Astrocyte (in vitro differentiated cells and primary cell): ENCODE measurements at regions not wholly inside any gene's neighbourhood (a gene's known extent, or its start where the extent isn't known, plus 50 kb on each side); places are given as distances from the start of the nearest gene placed in this dataset.

Source experiments
- DNase-seq: peaks from one replicate; pipeline ENCODE4 v3.0.0-alpha.2; 2010; ENCODE audit warnings: low read depth
- FAIRE-seq: peaks from 2 replicates; lab custom pipeline; 2011; peaks lifted over from hg19 to GRCh38; lab: Jason Lieb, UNC
- H2AFZ ChIP-seq: 2 replicates; pipeline ENCODE4 v1.6.0; 2012; ENCODE audit warnings: low read depth, low read length, inconsistent platforms
- H3K27ac ChIP-seq: 2 replicates; pipeline ENCODE4 v1.5.1; 2011; ENCODE audit warnings: low read depth, low read length, inconsistent platforms
- H3K27me3 ChIP-seq: 2 replicates; pipeline ENCODE4 v1.6.0; 2011; ENCODE audit warnings: low read length, inconsistent platforms; ENCODE audit not compliant: insufficient read depth
- H3K36me3 ChIP-seq: 2 replicates; pipeline ENCODE4 v1.5.1; 2011; ENCODE audit warnings: low read length, inconsistent platforms; ENCODE audit not compliant: insufficient read depth
- H3K4me1 ChIP-seq: 2 replicates; pipeline ENCODE4 v1.5.1; 2011; ENCODE audit warnings: low read length, inconsistent platforms; ENCODE audit not compliant: insufficient read depth
- H3K4me2 ChIP-seq: 2 replicates; pipeline ENCODE4 v1.6.0; 2012; ENCODE audit warnings: low read length, inconsistent platforms
- H3K4me3 ChIP-seq: 2 replicates; pipeline ENCODE4 v1.5.1; 2011; ENCODE audit warnings: low read depth, mild to moderate bottlenecking, low read length, inconsistent platforms; ENCODE audit not compliant: insufficient read depth
- H3K79me2 ChIP-seq: 2 replicates; pipeline ENCODE4 v1.6.0; 2012; ENCODE audit warnings: mild to moderate bottlenecking, low read length, inconsistent platforms; ENCODE audit not compliant: insufficient read depth
- H3K9ac ChIP-seq: 2 replicates; pipeline ENCODE4 v1.6.0; 2012; ENCODE audit warnings: mild to moderate bottlenecking, low read length, inconsistent platforms
- H3K9me3 ChIP-seq: 2 replicates; pipeline ENCODE4 v1.5.1; 2012; ENCODE audit warnings: low read depth, mild to moderate bottlenecking, low read length, inconsistent platforms; ENCODE audit not compliant: insufficient read depth
- H4K20me1 ChIP-seq: 2 replicates; pipeline ENCODE4 v1.6.0; 2012; ENCODE audit warnings: low read length, inconsistent platforms; ENCODE audit not compliant: insufficient read depth
- H3K27ac Mint-ChIP-seq: one replicate; pipeline ENCODE4 v1.8.0; 2021; ENCODE audit warnings: mild to moderate bottlenecking, mixed read lengths; ENCODE audit not compliant: unreplicated experiment
- H3K27me3 Mint-ChIP-seq: one replicate; pipeline ENCODE4 v1.8.0; 2021; ENCODE audit warnings: low read depth, mixed read lengths; ENCODE audit not compliant: unreplicated experiment
- H3K36me3 Mint-ChIP-seq: one replicate; pipeline ENCODE4 v1.8.0; 2021; ENCODE audit warnings: low read depth, mixed read lengths; ENCODE audit not compliant: unreplicated experiment
- H3K4me1 Mint-ChIP-seq: one replicate; pipeline ENCODE4 v1.8.0; 2021; ENCODE audit warnings: low read depth, mixed read lengths; ENCODE audit not compliant: unreplicated experiment
- H3K4me3 Mint-ChIP-seq: one replicate; pipeline ENCODE4 v1.8.0; 2021; ENCODE audit warnings: mild to moderate bottlenecking, moderate library complexity, mixed read lengths; ENCODE audit not compliant: unreplicated experiment
- H3K9me3 Mint-ChIP-seq: one replicate; pipeline ENCODE4 v1.8.0; 2021; ENCODE audit warnings: mild to moderate bottlenecking, mixed read lengths; ENCODE audit not compliant: unreplicated experiment
- CTCF ChIP-seq: IDR thresholded peaks from 2 replicates; pipeline ENCODE4 v1.5.1; 2011; ENCODE audit warnings: low read depth, mild to moderate bottlenecking, inconsistent platforms, low read length, moderate library complexity; ENCODE audit not compliant: insufficient read depth
- EZH2 ChIP-seq: IDR thresholded peaks from 2 replicates; pipeline ENCODE4 v1.6.1; 2012; ENCODE audit warnings: mild to moderate bottlenecking, low read length, inconsistent platforms; ENCODE audit not compliant: insufficient read depth

DNA sequence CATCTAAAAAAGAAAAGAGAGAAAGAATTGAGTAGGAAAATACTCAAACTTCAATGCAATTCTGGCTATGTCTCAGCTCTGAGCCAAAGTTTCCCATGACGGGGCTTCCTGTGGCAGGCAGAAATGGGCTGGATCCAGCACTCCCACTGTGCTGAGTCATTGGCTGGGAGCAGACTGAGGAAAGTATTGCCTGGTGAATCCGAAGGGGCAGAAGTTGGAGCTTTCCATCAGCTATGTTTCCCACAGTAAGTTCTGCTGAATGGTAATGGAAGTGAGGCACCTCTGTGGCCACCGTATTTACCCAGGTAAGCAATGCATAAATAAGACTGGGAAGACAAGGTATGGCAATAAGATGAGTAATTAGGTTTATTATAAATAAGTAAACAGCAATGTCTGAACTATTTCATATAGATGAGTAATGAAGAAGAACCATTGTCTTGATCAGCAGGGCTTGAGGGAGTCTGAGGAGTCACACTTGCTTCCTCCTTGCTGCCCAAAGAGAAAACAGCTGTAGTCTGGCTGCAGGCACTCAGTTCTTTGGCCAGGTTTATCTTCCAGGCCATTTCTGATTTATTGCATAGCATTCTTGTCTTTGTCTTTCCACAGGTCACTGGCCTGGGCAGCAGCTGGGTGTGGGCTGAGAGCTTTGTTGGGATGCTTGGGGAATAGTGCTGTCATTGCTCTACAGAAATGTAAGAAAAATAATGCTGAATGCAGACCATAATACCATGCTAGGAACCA, 255.3 kb downstream of the DNAJB9 start:
- Mint-ChIP-seq H3K9me3 (no peaks in the 10 kb centered on the region), H3K27me3 (no peaks in the 10 kb centered on the region), H3K27ac (peak overlapping the region; percentile 80), H3K36me3 (no peaks in the 10 kb centered on the region), H3K4me1 (peaks cover 12% of the 10 kb centered on the region), H3K4me3 (peak overlapping the region; percentile 28)
- H3K27me3 ChIP-seq: no peaks in the 10 kb centered on the region
- peak; percentile 86 for DNase-seq
- H3K4me1 ChIP-seq: peaks cover 15% of the 10 kb centered on the region
- H3K4me3 ChIP-seq: no peak overlapping the region
- H3K27ac ChIP-seq: peak overlapping the region; percentile 73
- no peaks in the 10 kb centered on the region for H3K36me3 ChIP-seq
- H3K9ac ChIP-seq: peak overlapping the region; percentile 42
- no peaks in the 10 kb centered on the region for H4K20me1 ChIP-seq
- TF ChIP-seq EZH2 (no peak), CTCF (no peak)
- H2AFZ ChIP-seq: peak overlapping the region; percentile 37
- FAIRE-seq: no peak
- H3K4me2 ChIP-seq: peak overlapping the region; percentile 72
- no peaks in the 10 kb centered on the region for H3K79me2 ChIP-seq
- no peaks in the 10 kb centered on the region for H3K9me3 ChIP-seq

- Histone ChIP-seq H3K4me2 (peak overlapping the region; percentile 72), H3K36me3 (no peaks in the 10 kb centered on the region), H3K9me3 (no peaks in the 10 kb centered on the region), H3K27ac (peak overlapping the region; percentile 73), H3K27me3 (no peaks in the 10 kb centered on the region), H3K4me1 (peaks cover 15% of the 10 kb centered on the region), H3K79me2 (no peaks in the 10 kb centered on the region), H3K4me3 (no peak overlapping the region), H2AFZ (no peak overlapping the region), H3K9ac (peak overlapping the region; percentile 42), H4K20me1 (no peaks in the 10 kb centered on the region)
- no peaks in the 10 kb centered on the region for H3K27me3 Mint-ChIP-seq
- DNase-seq: no peak
- FAIRE-seq: no peak
- no peak for TF ChIP-seq CTCF
- no peak for TF ChIP-seq EZH2
- peak overlapping the region; percentile 28 for H3K4me3 Mint-ChIP-seq
- H3K4me1 Mint-ChIP-seq: peaks cover 12% of the 10 kb centered on the region
- H3K27ac Mint-ChIP-seq: no peak overlapping the region
- no peaks in the 10 kb centered on the region for H3K36me3 Mint-ChIP-seq
- H3K9me3 Mint-ChIP-seq: no peaks in the 10 kb centered on the region
These were observed 255.9 kb downstream of the DNAJB9 start for GRCh38 chr7:108825581-108825909.

DNA sequence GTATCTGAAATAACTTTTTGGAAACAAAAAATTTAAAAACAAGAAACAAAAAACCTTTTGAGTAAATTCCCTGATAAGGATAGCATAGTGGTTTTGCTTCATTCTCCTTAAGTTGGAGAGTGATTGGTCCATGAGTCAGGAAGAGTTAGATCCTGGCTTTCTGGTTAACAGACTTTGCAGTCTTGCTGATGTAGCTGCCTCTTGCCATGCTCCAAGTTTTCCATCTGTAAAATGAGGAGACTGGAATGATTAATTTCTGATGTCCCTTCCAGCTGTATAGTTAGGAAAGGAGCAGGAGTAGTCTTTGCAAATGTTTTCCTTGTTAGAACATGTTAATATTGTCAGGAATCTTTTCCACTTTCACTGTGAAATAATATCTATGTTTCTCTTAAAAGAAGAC, 266.6 kb downstream of the DNAJB9 start:
- Histone ChIP-seq H3K9me3 (no peaks in the 10 kb centered on the region), H3K36me3 (no peaks in the 10 kb centered on the region), H3K9ac (no peak overlapping the region), H3K79me2 (no peaks in the 10 kb centered on the region), H3K4me1 (no peaks in the 10 kb centered on the region), H3K27ac (no peak overlapping the region), H3K27me3 (no peaks in the 10 kb centered on the region), H3K4me3 (no peak overlapping the region), H2AFZ (no peak overlapping the region), H4K20me1 (no peaks in the 10 kb centered on the region), H3K4me2 (no peak overlapping the region)
- FAIRE-seq (no peak), DNase-seq (peak; percentile 29)
- Mint-ChIP-seq H3K27ac (no peak overlapping the region), H3K27me3 (no peaks in the 10 kb centered on the region), H3K9me3 (peaks cover 3% of the 10 kb centered on the region), H3K4me1 (peaks cover 2% of the 10 kb centered on the region), H3K4me3 (no peak overlapping the region), H3K36me3 (no peaks in the 10 kb centered on the region)
- TF ChIP-seq EZH2 (no peak), CTCF (no peak)
